D341Med (cell line): ENCODE measurements at regions not wholly inside any gene's neighbourhood (a gene's known extent, or its start where the extent isn't known, plus 50 kb on each side); places are given as distances from the start of the nearest gene placed in this dataset.
"Not testable (repeated sequence)": the region's sequence is repeated elsewhere in the genome, so short reads cannot be mapped to it uniquely, and the experiment has no call there.

Experiments used
- DNase-seq: peaks from one replicate; pipeline ENCODE4 v3.0.0; 2012; ENCODE audit warnings: low spot score

- DNase-seq, result no peak
Measured at GRCh38 chr2:209070262-209070661, 353.6 kb upstream of the MAP2 start.

GRCh38 chr2:209073151-209073550 lies 350.7 kb upstream of the MAP2 start:
- DNase-seq, result no peak

DNA sequence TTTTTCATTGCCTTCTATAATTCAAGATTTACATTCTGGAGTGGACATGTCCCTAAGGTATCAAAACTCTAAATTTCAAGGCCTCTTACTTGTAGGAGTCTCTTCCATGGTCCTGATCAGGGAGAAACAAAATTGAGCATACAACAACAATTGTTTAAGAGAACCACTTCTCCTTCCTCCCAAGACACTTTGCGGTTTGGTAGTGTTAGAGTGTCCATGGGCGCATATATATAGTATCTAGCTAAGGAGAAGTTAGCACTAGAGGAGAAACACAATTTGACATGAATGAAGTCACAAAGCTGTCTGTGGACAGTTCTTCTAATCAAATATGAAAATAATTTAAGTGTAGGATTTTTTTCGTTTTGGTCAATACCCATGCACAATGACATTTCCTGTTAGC lies 349.1 kb upstream of the MAP2 start:
- no peak for DNase-seq

GRCh38 chr2:209076151-209076550 lies 347.7 kb upstream of the MAP2 start:
- DNase-seq, result no peak

GRCh38 chr2:209086761-209087160 lies 337.1 kb upstream of the MAP2 start:
- no peak for DNase-seq

DNA sequence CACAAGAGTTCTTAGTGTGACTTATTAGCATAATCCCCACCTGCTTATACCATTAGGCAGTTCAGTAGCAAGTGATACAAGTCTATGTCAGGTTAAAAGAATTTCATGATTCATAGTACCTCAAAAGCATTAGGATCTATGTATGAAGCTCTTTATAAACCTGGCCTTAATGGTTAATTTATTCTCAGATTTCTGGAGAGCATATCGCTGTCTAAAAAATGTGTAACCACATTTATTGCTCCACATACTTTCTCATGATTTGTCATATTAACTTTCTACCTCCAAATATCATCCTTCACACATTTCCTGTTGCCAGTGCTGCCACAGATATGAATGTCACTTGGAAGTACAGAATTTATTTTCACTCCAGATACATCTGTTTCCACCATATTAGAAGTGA lies 332.8 kb upstream of the MAP2 start:
- DNase-seq, result no peak

DNA sequence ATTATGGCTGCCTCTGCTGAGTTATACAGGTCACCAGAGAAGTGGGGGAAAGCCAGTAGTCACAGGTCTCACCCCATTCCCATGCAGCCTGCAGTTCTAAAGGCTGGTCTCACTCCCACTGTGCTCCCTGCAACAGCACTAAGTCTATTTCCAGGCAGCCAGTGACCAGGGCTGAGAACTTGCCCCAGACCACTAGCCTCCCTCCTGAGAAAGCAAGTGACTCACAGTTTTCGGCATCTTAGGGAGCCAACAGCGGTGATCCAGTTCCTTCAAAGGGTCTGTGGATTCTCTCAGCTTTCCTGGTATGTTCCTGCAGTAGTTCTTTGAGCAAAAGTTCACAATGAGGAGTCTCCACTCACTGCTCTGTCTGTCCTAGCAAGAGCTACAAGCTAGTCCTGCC lies 329.6 kb upstream of the MAP2 start:
- DNase-seq, result no peak

DNA sequence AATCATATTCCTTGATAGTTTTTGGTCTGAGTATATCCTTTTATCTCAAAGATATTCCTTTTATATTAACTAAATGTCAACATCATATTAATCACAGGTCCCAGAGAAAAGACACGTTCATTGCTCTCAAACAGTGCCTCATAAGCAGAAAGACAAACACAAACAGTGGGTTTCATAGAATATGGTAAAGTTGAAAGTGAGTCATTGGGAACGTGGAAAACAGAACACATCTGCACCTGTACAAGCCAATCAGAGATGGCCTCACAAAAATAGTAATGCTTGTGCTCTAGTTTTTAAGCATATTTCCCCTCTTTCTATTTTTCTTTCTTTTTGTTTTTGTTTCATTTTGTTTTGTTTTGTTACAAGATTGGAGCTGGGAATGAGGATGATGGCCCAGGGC lies 328.4 kb upstream of the MAP2 start:
- no peak for DNase-seq

DNA sequence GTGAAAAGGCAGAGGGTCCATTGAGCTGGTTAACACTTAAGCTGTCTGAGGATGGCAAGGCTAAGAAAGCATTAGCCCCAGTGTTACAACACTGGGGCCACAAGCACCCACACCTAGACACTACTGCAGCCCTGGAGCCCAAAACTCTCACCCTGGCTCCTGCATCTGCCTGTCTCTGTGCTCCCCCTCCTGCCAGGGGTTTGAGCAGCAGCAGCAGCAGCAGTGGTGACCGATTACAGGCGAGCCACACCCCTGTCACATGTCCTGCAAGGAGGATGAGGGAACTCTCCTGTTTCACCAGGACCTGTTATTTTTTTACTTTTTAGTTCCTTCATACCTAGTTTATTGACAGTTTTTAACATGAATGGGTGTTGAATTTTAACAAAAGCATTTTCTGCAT lies 326.7 kb upstream of the MAP2 start:
- no peak for DNase-seq

GRCh38 chr2:209102319-209102718 lies 321.5 kb upstream of the MAP2 start:
- no peak for DNase-seq

GRCh38 chr2:209113026-209113425 lies 310.8 kb upstream of the MAP2 start:
- no peak for DNase-seq

GRCh38 chr2:209114588-209115240 lies 309.1 kb upstream of the MAP2 start:
- DNase-seq, result no peak

DNA sequence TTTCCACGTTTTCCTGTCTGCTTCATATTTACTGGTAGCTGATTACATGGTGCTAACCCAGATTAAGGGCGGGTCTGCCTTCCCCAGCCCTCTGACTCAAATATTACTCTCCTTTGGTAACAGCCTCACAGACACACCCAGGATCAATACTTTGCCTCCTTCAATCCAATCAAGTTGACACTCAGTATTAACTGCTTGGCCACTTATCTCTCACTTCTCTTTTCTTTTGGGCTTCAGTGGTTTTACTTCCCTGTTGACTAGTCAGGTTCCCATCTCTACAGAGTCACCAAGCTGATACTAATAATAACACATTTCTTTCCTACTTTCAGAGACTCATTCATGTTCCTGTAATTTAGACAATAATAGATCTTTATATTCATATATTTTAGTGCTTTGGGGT lies 302.2 kb upstream of the MAP2 start:
- DNase-seq, result no peak

GRCh38 chr2:209125291-209125690 lies 298.6 kb upstream of the MAP2 start:
- no peak for DNase-seq

GRCh38 chr2:209138079-209138478 lies 285.8 kb upstream of the MAP2 start:
- DNase-seq, result no peak

- no peak for DNase-seq
Measured at GRCh38 chr2:209141142-209141541, 282.7 kb upstream of the MAP2 start.

GRCh38 chr2:209141818-209142217 lies 282.0 kb upstream of the MAP2 start:
- DNase-seq, result no peak

DNA sequence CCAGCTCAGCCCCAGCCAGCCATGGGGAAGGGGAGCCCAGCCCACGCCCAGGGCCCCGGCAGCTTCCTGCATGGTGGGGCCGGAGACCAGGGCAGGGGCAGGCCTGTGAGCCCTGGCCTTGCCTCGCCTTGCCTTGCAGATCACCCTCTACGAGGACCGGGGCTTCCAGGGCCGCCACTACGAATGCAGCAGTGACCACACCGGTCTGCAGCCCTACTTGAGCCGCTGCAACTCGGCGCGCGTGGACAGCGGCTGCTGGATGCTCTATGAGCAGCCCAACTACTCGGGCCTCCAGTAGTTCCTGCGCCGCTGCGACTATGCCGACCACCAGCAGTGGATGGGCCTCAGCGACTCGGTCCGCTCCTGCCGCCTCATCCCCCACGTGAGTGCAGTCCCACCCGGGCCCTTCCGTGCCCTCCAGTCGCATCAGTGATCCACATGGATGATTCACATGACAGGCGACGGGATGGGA lies 278.6 kb upstream of the MAP2 start:
- not testable (repeated sequence) for DNase-seq

DNA sequence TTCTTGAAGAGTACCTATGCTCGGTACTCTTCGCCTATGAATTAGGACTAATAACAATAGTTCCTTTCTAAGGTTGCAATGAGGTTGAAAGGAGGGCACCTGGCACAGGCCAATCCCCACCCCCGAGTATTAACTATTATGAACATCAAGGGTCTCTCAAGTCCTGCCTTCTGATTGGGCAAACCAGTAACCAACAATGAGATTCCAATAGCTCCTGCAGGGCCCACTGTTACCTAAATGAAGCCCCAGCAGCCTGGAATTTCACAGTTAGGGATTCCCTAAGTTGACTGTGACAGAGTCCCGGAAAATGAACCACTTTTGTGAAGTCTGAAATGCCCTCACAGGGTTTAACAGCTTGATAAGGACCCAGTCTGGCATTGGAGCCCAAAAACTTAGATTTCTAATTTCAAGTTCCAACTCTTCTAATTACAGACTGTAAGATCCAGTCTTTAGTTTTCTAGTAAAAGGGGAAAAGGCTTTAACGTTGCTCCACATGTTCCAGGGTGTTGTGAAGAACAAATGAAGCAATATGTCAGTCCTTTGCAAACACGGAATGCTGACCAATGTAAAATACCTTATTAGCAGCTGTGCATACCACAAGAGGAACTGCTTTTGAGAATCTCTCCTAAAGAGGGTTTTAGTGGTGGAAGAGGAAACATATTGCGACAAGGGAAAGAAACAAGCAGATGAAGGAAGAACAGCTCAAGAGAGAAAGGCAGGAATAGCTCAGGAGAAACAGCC lies 277.7 kb upstream of the MAP2 start:
- no peak for DNase-seq

GRCh38 chr2:209146682-209147320 lies 277.0 kb upstream of the MAP2 start:
- DNase-seq, result no peak

DNA sequence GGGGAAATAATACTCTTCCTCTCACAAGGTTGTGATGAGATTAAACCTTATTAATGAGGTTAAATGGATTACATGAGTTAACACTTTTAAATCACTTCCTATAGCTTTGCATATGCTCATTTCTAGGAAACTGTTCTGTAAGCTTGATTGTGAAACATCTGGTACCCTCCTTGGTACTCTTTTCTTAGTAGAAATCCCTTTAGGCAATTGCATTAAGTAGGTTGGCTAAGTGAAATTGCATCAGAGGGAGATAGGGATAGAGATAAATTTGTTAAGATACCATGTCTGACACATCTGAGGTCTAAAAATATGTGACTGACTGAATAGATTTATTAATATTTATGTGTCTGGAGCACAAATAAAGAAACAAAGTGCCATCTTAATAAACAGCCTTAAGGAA lies 275.9 kb upstream of the MAP2 start:
- no peak for DNase-seq

DNA sequence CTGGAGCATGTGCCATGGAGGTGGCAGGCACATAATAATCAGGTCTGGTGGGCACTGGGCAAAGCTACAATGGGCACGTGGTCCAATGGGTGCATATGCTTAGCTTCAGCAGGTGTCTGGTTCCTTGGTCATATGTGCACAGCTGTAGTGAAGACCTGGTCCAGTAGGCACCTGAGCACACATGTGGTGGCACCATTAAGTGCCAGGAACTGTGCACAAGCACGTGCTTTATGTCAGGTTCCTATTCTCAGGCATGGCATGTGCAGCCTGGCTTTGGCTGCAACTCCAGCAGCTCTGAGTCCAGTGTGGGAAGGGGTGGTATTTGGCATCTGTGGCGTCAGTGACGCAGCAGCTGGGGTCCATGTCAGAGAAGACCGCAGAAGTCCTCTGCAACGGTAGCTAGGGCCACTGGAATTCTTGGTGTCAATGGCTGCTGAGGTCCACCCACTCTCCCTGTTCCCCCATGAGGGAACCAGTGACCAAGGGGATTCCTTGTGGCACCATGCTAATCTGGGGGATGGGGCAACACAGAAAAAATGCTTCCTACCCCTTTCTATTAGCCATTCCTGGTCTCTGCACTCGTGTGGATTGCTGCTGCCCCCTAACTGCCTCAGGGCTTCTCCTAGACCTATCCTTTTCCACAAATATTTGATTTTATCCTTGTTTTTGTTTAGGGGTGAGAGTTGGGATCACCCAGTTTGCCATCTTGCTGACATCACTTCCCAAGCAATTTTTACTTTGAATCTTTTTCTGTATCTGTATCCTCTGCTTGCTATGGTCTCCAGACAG lies 262.9 kb upstream of the MAP2 start:
- no peak for DNase-seq

- no peak for DNase-seq
Measured at GRCh38 chr2:209162129-209162528, 261.7 kb upstream of the MAP2 start.
